Endothelial cell of umbilical vein (primary cell): ENCODE measurements at regions not wholly inside any gene's neighbourhood (a gene's known extent, or its start where the extent isn't known, plus 50 kb on each side); places are given as distances from the start of the nearest gene placed in this dataset.

ENCODE experiments used
- BruUV-seq: library from RNA; stranded (reverse); fragments of 400-500 nt; replicated peaks from 2 replicates; lab custom pipeline; 2021; lab: Mats Ljungman, UMichigan
- CTCF ChIA-PET: fragments of 300-600, 350-600 bp; sonication (Branson Sonifier 250); formaldehyde crosslinking; loops from one replicate; lab custom pipeline; 2021; ENCODE audit warnings: antibody characterized with exemption, inconsistent platforms; lab: Charles Lee
- POLR2A ChIA-PET: fragments of 300-600, 350-600 bp; sonication (Branson Sonifier 250); formaldehyde crosslinking; loops from one replicate; lab custom pipeline; 2021; ENCODE audit warnings: antibody characterized with exemption, inconsistent platforms; lab: Charles Lee
- DNase-seq: peaks from one replicate; pipeline ENCODE4 v3.0.0-alpha.2; 2011; ENCODE audit warnings: low read depth, low spot score
- FAIRE-seq: peaks from 2 replicates; lab custom pipeline; 2011; peaks lifted over from hg19 to GRCh38; lab: Jason Lieb, UNC
- H2AFZ ChIP-seq: 2 replicates; pipeline ENCODE4 v1.6.0; 2012; ENCODE audit warnings: low read depth, low read length, control low read depth, inconsistent platforms
- H3K27ac ChIP-seq: 2 replicates; pipeline ENCODE4 v1.5.1; 2011; ENCODE audit warnings: low read depth, mild to moderate bottlenecking, control low read depth, low read length, moderate library complexity; ENCODE audit not compliant: insufficient read depth
- H3K27me3 ChIP-seq, 2 experiments: 2 replicates each; pipeline versions ENCODE4 v1.6.0 to v1.6.1; 2011; ENCODE audit warnings: low read length in 2 of 2, mixed read lengths in 1 of 2; ENCODE audit not compliant: control insufficient read depth in 2 of 2, insufficient read depth in 2 of 2
- H3K36me3 ChIP-seq, 2 experiments: 2 replicates in 1 of 2; 3 replicates in 1 of 2; pipeline ENCODE4 v1.5.1; 2011; ENCODE audit warnings: low read length in 2 of 2, mild to moderate bottlenecking in 1 of 2, moderate library complexity in 1 of 2; ENCODE audit not compliant: control insufficient read depth in 2 of 2, insufficient read depth in 2 of 2; ENCODE audit errors: extremely low read depth in 1 of 2
- H3K4me1 ChIP-seq: 3 replicates; pipeline ENCODE4 v1.5.1; 2011; ENCODE audit warnings: mild to moderate bottlenecking, low read length; ENCODE audit not compliant: control insufficient read depth, insufficient read depth; ENCODE audit errors: extremely low read depth
- H3K4me2 ChIP-seq: 2 replicates; pipeline ENCODE4 v1.6.1; 2011; ENCODE audit warnings: low read length, control low read depth, mixed read lengths; ENCODE audit not compliant: insufficient read depth
- H3K4me3 ChIP-seq, 3 experiments: fragments of 200-600 bp in 1 of 3; sonication (generic), shearing (Covaris generic) in 1 of 3; replicated peaks in 1 of 3; 2 replicates each; pipeline ENCODE4 v1.5.1; 2011 to 2016; ENCODE audit warnings: control low read depth in 3 of 3, low read length in 3 of 3, mild to moderate bottlenecking in 2 of 3, inconsistent platforms in 1 of 3, low read depth in 1 of 3, moderate library complexity in 1 of 3; ENCODE audit not compliant: insufficient read depth in 1 of 3
- H3K79me2 ChIP-seq: 2 replicates; pipeline ENCODE4 v1.6.0; 2012; ENCODE audit warnings: low read length, inconsistent platforms; ENCODE audit not compliant: control insufficient read depth, insufficient read depth
- H3K9ac ChIP-seq: replicated peaks from 2 replicates; pipeline ENCODE3; 2011; ENCODE audit warnings: low read length, control low read depth; ENCODE audit not compliant: insufficient read depth; ENCODE audit errors: extremely low read depth
- H3K9me1 ChIP-seq: replicated peaks from 3 replicates; pipeline ENCODE4 v1.6.0; 2011; ENCODE audit warnings: mild to moderate bottlenecking, low read length; ENCODE audit not compliant: control insufficient read depth, insufficient read depth; ENCODE audit errors: extremely low read depth
- H3K9me3 ChIP-seq: replicated peaks from 2 replicates; pipeline ENCODE4 v1.5.1; 2012; ENCODE audit warnings: low read length, inconsistent platforms; ENCODE audit not compliant: control insufficient read depth, insufficient read depth
- H4K20me1 ChIP-seq: replicated peaks from 2 replicates; pipeline ENCODE3; 2011; ENCODE audit warnings: mild to moderate bottlenecking, low read length; ENCODE audit not compliant: control insufficient read depth, insufficient read depth; ENCODE audit errors: extremely low read depth
- CTCF ChIP-seq, 2 donors: IDR thresholded peaks; 1 replicate in 1 of 2; 2 replicates in 1 of 2; pipeline ENCODE4 v1.5.1; 2011; ENCODE audit warnings: low read length in 2 of 2, mild to moderate bottlenecking in 2 of 2, moderate library complexity in 2 of 2, control low read depth in 1 of 2, inconsistent platforms in 1 of 2, low read depth in 1 of 2; ENCODE audit not compliant: insufficient read depth in 1 of 2; ENCODE audit errors: extremely low read depth in 1 of 2
- EZH2 ChIP-seq: IDR thresholded peaks from 2 replicates; pipeline ENCODE4 v1.6.1; 2012; ENCODE audit warnings: borderline replicate concordance, low read depth, mild to moderate bottlenecking, moderate library complexity, low read length, inconsistent platforms; ENCODE audit not compliant: severe bottlenecking
- FOS ChIP-seq: IDR thresholded peaks from 2 replicates; pipeline ENCODE4 v1.6.1; 2011; ENCODE audit warnings: mild to moderate bottlenecking, low read length, moderate library complexity, borderline replicate concordance; ENCODE audit not compliant: insufficient read depth
- GATA2 ChIP-seq: IDR thresholded peaks from 2 replicates; pipeline ENCODE4 v1.7.0; 2011; ENCODE audit warnings: low read depth, mild to moderate bottlenecking, moderate library complexity, mixed read lengths, low read length; ENCODE audit not compliant: insufficient read length, insufficient read depth
- JUN ChIP-seq: IDR thresholded peaks from 2 replicates; pipeline ENCODE4 v1.6.1; 2011; ENCODE audit warnings: borderline replicate concordance, low read depth; ENCODE audit not compliant: insufficient read length, insufficient read depth
- MAX ChIP-seq: IDR thresholded peaks from 2 replicates; pipeline ENCODE4 v1.6.1; 2011; ENCODE audit not compliant: insufficient read depth, insufficient read length
- MYC ChIP-seq: IDR thresholded peaks from one replicate; pipeline ENCODE4 v1.6.1; 2011; ENCODE audit warnings: mild to moderate bottlenecking, low read depth, low read length
- POLR2A ChIP-seq: IDR thresholded peaks from 2 replicates; pipeline ENCODE4 v1.6.1; 2012; ENCODE audit warnings: low read depth, mild to moderate bottlenecking, control low read depth, low read length
- POLR2AphosphoS5 ChIP-seq: IDR thresholded peaks from 2 replicates; pipeline ENCODE4 v1.6.1; 2012; ENCODE audit warnings: low read depth, mild to moderate bottlenecking, control low read depth, low read length, moderate library complexity; ENCODE audit not compliant: insufficient read depth
- dilution Hi-C: fragments of 300-500 bp; cut with MboI; formaldehyde crosslinking; loops from one replicate; pipeline ENCODE4 v1.15.0; 2019; ENCODE audit warnings: low sequenced_read_pairs; ENCODE audit not compliant: extremely low pct_ligation_motif_present
- intact Hi-C: fragments of 100-400 bp; cut with micrococcal nuclease; formaldehyde crosslinking; loops from one replicate; pipeline ENCODE4 v1.10.0; 2022

DNA sequence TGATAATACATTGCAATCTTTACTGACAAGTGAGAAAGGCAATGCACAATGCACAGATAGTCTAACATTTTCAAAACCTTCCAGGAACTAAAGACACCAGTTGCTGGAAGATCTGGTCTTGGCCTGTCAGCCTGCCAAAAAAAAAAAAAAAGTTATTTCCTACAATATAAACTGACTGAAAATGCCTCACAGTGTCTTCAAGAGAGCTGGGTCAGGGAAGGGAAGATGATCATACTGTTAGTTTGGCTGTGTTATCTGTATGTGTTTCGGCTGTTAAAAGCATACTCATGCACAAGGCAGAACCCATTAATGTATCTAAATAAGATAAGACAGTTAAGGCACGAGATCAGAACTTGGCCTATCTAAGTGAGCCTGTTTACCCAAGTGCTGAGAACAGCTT, 673.4 kb downstream of the MECOM start:
- CTCF ChIA-PET: no interaction called here
- Histone ChIP-seq H3K4me3 (no peak overlapping the region), H3K27me3 (no peaks in the 10 kb centered on the region), H3K79me2 (no peaks in the 10 kb centered on the region), H3K36me3 (no peaks in the 10 kb centered on the region), H3K27ac (no peak overlapping the region), H3K9ac (no peak overlapping the region), H2AFZ (no peak overlapping the region), H3K4me1 (peaks cover 6% of the 10 kb centered on the region), H3K4me2 (no peak overlapping the region), H3K9me3 (no peaks in the 10 kb centered on the region), H4K20me1 (no peaks in the 10 kb centered on the region), H3K9me1 (no peaks in the 10 kb centered on the region)
- no TSS peak for BruUV-seq
- POLR2A ChIA-PET: no interaction called here
- FAIRE-seq: no peak
- no peak for TF ChIP-seq CTCF (IDR thresholded peaks at IDR 0.05; ENCODE audit: extremely low read depth in 1 of 2, insufficient read depth in 1 of 2, low read depth in 1 of 2, low read length in 2 of 2)
- no peak for TF ChIP-seq POLR2A
- TF ChIP-seq JUN: no peak
- no peak for TF ChIP-seq MAX
- no peak for TF ChIP-seq MYC
- TF ChIP-seq POLR2AphosphoS5: no peak
- TF ChIP-seq EZH2: no peak
- no peak for TF ChIP-seq FOS
- no peak for TF ChIP-seq GATA2
- peak; percentile 30 for DNase-seq
- dilution Hi-C loops: no loop called here
- intact Hi-C loops: no loop called here
